ENCODE measurements at regions not wholly inside any gene's neighbourhood (a gene's known extent, or its start where the extent isn't known, plus 50 kb on each side); places are given as distances from the start of the nearest gene placed in this dataset.

- Histone ChIP-seq H3K4me3 (no peak overlapping the region), H3K9me3 (no peaks in the 10 kb centered on the region), H3K27me3 (no peaks in the 10 kb centered on the region), H3K4me1 (no peaks in the 10 kb centered on the region), H3K36me3 (no peaks in the 10 kb centered on the region), H3K27ac (no peak overlapping the region)
- ATAC-seq (no peak), DNase-seq (peak in 1 of 3 donors; percentile 14)
- intact Hi-C loops (cut with DNase I): no loop called here
- no CpG with 5 or more reads among the region's 8 CpGs for WGBS (ENCODE audit: insufficient coverage, low coverage, low lambda C conversion rate, missing lambda C conversion rate)
- TF ChIP-seq CTCF (IDR thresholded peaks at IDR 0.05) (no peak), POLR2A (IDR thresholded peaks at IDR 0.05) (no peak)
Measured at GRCh38 chr5:43981556-43981955, 378.6 kb downstream of the NNT start.

GRCh38 chr5:43973908-43974307 is 370.9 kb downstream of the NNT start:
- H3K4me3 ChIP-seq: no peak overlapping the region
- H3K27ac ChIP-seq: peak overlapping the region in 1 of 3 donors; percentile 45
- H3K9me3 ChIP-seq: no peaks in the 10 kb centered on the region
- H3K27me3 ChIP-seq: no peaks in the 10 kb centered on the region
- no peaks in the 10 kb centered on the region for H3K36me3 ChIP-seq
- DNase-seq (no peak), ATAC-seq (peak; percentile 33 to 68 (median 51))
- TF ChIP-seq CTCF (IDR thresholded peaks at IDR 0.05): no peak
- no peak for TF ChIP-seq POLR2A (IDR thresholded peaks at IDR 0.05)
- intact Hi-C loops (cut with DNase I): no loop called here
- H3K4me1 ChIP-seq: peaks cover 0 to 12% (median 6%) of the 10 kb centered on the region in 4 donors
- WGBS (ENCODE audit: insufficient coverage, low coverage, low lambda C conversion rate, missing lambda C conversion rate): 53% methylated on average over 2 of the region's 2 CpGs

GRCh38 chr5:43973318-43973717 is 370.3 kb downstream of the NNT start:
- Histone ChIP-seq H3K36me3 (no peaks in the 10 kb centered on the region), H3K27me3 (no peaks in the 10 kb centered on the region), H3K4me1 (peaks cover 0 to 12% (median 6%) of the 10 kb centered on the region in 4 donors), H3K27ac (peak overlapping the region in 2 of 3 donors; percentile 37 to 45), H3K4me3 (no peak overlapping the region), H3K9me3 (no peaks in the 10 kb centered on the region)
- no peak for TF ChIP-seq POLR2A (IDR thresholded peaks at IDR 0.05)
- no peak for TF ChIP-seq CTCF (IDR thresholded peaks at IDR 0.05)
- intact Hi-C loops (cut with DNase I): no loop called here
- 31% methylated on average over 2 of the region's 2 CpGs for WGBS (ENCODE audit: insufficient coverage, low coverage, low lambda C conversion rate, missing lambda C conversion rate)
- ATAC-seq (peak; percentile 96 to 100 (median 98)), DNase-seq (peak in 1 of 3 donors; percentile 53)

- H3K27ac ChIP-seq: no peak overlapping the region
- H3K36me3 ChIP-seq: no peaks in the 10 kb centered on the region
- WGBS (ENCODE audit: insufficient coverage, low coverage, low lambda C conversion rate, missing lambda C conversion rate): 46% methylated on average over 1 of the region's 1 CpG
- H3K4me3 ChIP-seq: no peak overlapping the region
- no peaks in the 10 kb centered on the region for H3K9me3 ChIP-seq
- no peaks in the 10 kb centered on the region for H3K4me1 ChIP-seq
- no peaks in the 10 kb centered on the region for H3K27me3 ChIP-seq
- intact Hi-C loops (cut with DNase I): no loop called here
- no peak for TF ChIP-seq POLR2A (IDR thresholded peaks at IDR 0.05)
- TF ChIP-seq CTCF (IDR thresholded peaks at IDR 0.05): no peak
- no peak for DNase-seq
- ATAC-seq: peak in 1 of 4 donors; percentile 26
Measured at GRCh38 chr5:43967165-43967564, 364.2 kb downstream of the NNT start.

GRCh38 chr5:43959144-43959543 is 356.2 kb downstream of the NNT start:
- 55% methylated on average over 2 of the region's 2 CpGs for WGBS (ENCODE audit: insufficient coverage, low coverage, low lambda C conversion rate, missing lambda C conversion rate)
- intact Hi-C loops (cut with DNase I): no loop called here
- H3K9me3 ChIP-seq: no peaks in the 10 kb centered on the region
- H3K4me1 ChIP-seq: no peaks in the 10 kb centered on the region
- H3K4me3 ChIP-seq: no peak overlapping the region
- no peak for DNase-seq
- H3K36me3 ChIP-seq: no peaks in the 10 kb centered on the region
- no peaks in the 10 kb centered on the region for H3K27me3 ChIP-seq
- TF ChIP-seq CTCF (IDR thresholded peaks at IDR 0.05): no peak
- no peak for TF ChIP-seq POLR2A (IDR thresholded peaks at IDR 0.05)
- ATAC-seq: no peak
- no peak overlapping the region for H3K27ac ChIP-seq

All from right lobe of liver (tissue), 6 donors.